Fibroblast of upper back skin (primary cell): ENCODE measurements at regions not wholly inside any gene's neighbourhood (a gene's known extent, or its start where the extent isn't known, plus 50 kb on each side); places are given as distances from the start of the nearest gene placed in this dataset.
A peak's percentile ranks its signal among the peaks of the same experiment; 100 is the strongest.
"Not testable (repeated sequence)": the region's sequence is repeated elsewhere in the genome, so short reads cannot be mapped to it uniquely, and the experiment has no call there.

Source experiments
- DNase-seq: peaks from one replicate; pipeline ENCODE4 v3.0.0-alpha.2; 2013

DNA sequence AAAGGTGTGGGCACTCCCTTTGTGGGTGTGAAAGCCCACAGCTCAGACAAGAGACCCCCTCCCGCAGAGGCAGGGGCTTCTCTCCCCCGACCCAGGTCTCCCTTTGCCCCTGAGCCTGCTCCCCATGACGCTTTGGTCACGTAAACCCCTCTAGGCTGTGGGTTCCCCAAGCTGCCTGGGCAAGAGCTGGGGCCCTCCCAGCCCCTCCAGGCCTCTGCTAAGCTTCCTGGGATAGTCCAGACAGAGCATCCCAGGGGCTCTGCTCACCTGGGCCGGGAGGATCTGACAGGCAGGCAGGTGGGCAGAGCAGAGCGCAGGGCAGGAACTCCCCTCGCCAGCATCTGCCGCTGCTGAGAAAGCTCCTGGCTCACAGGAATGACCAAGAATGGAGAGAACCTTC, 177.3 kb downstream of the BANP start:
- no peak for DNase-seq

DNA sequence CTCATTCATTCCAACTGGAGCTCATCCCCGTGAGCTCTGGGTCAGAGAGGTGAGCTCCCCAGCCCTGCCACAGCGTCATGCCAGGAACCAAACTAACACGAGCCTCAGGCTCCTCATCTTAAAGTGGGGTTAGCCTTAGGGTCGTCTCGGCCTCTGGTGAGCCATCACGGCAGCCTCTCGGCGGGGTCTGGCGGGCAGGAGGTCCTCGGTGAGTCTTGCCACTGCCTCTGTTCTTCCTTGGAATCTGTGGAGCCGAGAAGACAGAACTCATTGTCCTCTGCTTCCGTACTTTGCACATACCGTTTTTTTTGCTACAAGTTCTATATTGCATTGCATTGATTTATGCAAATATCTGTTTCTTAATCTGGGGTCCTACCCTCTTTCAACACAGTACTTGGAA, 177.9 kb downstream of the BANP start:
- not testable (repeated sequence) for DNase-seq

DNA sequence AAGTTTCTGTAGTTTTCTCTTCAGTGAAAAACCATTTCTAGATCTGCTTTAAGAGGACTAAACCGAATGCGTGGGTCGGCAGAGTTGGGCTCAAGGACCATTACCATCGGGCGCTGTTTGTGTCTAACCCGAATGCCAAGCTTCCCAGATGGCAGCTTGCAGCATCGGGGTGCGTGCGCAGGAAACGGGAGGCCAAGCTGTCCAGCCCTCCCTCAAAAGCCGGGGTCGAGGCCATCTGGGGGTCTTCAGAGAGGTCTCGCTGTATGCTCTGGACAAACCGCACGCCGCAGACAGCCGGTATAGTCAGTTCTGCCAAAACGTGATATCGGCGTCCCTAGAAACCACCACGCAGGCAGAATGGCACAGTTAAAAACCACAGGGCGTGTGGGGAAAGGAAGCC, 178.8 kb downstream of the BANP start:
- no peak for DNase-seq

DNA sequence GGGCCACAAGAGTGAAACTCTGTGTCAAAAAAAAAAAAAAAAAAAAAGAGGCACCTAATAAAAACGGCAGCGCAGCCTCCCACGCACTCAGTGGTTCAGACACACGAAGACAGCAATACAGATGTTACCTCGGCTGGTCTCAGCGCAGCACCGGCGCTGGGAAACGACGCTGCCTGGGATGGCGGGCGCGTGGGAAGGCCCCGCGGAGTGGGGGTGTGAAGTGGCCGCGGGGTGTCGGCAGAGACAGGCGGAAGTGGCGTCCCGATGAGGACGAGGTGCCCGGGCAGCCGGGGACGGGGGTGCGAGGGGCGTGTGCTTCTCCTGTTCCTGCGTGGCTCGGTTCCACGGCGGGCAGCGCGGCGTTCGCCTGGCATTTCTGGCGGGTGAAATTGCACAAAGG, 179.4 kb downstream of the BANP start:
- DNase-seq, result no peak

DNA sequence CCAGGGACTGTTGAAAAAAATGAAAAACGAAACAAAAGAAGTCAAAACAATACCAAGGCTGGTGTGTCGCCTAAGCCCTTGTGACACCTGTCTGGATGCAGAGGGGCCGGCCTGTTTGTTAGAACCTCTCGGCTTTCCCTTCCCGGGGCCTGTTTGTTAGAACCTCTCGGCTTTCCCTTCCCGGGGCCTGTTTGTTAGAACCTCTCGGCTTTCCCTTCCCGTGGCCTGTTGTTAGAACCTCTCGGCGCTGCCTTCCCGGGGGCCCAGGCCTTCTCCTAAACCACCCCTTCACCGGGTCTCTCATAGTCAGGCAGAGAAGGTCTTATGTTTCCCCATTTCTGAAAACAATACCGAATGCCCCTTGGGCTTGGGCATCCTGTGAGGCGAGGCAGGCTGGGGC, 180.0 kb downstream of the BANP start:
- DNase-seq, result no peak

DNA sequence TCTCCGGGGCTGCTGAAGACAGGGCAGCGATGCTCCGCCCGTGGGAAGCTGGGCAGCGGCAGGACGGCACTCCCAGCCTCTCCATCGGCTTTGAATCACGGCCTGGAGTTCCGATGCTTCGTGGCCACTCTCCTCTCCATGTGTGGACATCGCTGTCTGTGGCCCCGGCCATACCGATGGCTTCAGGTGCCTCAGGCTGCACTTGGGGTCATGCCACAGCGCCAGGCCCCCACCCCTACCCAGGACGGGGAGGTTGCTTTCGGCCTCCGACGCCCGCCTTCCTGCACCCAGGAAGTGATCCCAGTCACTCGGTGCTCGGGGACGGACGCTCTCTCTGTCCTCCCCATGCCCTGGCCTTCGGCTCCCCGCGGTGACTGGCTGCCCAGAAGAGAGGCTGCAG, 180.7 kb downstream of the BANP start:
- no peak for DNase-seq

DNA sequence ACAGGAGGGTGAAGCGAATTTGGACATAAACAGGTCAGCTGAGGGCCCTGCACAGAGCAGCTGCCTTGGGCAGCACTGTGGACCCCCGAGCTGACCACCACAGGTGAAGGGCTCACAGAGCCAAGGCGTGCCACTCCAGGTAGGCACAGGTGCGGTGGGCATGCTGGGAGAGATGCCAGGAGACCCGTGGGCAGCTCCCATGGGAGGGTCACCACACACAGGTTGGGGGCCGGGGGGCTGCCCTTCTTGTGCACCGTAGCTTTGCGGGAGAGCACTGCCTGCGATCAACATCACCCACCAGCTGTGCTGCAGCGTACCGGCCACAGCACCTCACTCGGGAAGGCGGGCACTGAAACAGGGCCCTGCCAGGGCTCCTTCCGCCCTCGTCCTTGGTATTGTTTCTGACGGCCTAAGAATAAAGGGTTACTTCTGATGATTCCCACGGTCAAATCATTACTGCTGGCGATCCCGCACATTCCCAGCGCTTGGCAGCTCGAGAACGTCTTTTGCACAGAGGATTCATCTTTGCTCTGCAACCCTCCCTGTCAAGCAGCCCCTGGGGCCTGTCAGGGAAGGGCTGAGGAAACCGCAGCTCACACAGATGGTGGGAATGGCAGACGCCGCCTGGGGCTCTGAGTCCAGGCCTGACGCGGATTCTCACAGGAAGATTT, 181.7 kb downstream of the BANP start:
- DNase-seq, result peak; percentile 18

DNA sequence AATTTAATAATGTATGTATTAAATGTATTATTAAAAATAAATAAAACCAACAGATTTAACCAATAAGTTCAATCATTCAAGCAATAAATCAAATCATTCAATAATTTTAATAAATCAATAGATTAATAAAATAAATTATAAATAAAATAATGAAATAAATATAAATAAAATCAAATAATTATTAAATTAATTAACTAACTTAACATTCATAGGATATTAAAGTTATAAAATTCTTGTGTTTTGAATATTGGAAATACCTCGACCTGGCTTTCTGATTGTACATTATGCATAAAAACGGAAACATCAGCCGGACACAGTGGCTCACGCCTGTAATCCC, 182.2 kb downstream of the BANP start:
- DNase-seq, result no peak

DNA sequence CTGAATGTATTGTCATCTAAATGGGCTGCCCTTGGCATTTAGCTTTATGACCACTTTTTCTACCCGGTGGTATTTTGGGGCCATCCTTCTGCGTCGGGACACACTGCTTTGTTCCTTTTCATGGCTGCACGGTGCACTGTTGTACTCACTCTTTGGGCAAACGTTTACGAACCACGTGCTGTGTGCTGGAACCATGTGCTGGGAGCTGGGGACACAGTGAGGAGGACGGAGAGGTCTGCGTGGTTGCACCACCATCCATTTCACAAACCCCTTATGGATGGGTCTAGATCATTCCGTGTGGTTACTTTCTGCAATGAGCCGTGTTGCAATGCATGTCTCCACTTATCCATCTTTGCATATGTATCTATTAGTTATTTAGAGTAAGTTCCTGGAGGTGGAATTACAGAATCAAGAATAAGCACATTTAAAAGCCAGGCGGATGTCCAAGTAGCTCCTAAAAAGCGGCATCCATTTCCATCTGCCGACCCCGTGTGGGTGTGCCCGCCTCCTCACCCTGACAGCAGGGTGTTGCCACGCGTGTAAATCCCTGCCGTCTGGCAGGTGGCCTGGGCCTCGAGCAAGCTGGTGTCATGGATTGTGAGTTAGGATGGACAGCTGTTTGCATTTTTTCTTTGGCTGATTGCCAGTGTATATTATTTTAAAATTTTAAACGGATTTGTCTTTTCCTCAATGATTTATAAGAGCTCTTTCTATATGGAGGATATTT, 183.1 kb downstream of the BANP start:
- DNase-seq, result not testable (repeated sequence)

DNA sequence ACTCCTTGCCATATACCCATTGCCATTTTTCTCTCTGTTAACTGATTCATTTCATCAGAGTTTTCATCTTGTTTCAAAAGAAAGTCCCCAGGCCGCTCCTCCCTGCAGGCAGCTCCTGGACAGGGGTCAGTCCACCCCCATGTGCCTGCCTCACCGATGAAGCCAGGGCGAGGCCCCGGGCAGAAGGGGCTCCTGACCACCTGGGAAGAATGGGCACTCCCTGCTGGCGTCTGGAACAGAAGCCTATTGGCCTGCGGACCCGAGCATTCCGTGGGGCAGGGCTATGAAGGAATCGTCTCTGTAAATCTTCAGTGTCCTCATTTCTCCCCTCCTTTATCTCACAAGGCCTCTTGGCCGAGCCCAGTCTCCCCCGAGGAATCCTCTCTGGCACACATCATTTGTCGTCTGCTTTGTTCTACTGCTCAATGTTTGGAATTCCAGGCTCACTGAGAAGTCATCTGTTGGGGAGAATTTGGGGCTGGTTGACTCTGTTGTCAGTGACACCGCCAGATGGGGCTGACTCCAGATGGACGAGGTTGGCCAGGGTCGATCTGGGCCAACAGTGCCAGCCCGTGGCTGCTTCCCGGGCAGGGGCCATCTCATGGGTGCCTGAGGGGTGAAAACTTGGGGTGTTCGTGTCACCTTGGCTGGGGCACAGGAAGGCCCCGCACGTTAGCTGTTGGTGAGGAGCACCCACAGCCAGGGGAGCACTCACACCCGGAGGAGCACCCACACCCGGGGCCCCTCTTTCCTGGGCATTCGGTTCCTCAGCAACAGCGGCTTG, 183.9 kb downstream of the BANP start:
- not testable (repeated sequence) for DNase-seq

DNA sequence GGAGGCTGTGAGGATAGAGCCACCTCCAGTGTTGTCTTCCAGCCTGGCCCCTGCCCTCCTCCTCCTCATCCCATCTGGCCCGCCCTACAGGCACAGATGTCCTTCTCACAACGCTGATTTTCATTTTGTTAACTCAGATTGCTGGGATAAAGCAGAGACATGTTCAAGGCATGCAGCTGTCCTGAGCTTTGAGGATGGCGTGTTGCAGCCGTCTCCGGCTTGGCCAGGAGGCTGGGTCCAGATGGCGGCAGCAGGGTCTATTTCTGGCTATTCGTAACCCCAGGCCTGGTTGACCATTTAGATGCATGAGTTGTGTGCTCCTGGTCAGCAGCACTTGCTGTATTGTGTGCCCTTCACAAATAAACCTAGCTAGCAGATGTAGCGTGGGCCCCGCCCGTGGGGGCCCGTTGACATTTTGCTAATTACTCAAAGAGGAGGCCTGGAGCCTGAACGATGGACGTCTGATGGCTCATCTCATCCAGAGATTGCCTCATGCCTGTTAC, 185.0 kb downstream of the BANP start:
- not testable (repeated sequence) for DNase-seq

DNA sequence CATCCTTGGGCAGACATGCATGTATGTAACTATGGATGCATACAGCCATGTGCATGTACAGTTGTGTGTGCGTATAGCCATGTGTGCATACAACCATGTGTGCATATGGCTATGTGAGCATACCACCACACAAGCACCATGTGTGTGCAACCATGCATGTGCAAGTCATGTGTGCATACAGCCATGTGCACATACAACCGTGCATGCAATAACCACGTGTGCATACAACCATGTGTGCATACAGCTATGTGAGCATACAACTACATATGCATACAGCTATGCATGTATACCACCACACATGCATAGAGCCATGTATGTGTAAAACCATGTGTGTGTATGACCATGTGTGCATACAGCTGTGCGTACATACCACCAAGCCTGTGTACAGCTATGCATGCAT, 185.7 kb downstream of the BANP start:
- DNase-seq, result not testable (repeated sequence)

DNA sequence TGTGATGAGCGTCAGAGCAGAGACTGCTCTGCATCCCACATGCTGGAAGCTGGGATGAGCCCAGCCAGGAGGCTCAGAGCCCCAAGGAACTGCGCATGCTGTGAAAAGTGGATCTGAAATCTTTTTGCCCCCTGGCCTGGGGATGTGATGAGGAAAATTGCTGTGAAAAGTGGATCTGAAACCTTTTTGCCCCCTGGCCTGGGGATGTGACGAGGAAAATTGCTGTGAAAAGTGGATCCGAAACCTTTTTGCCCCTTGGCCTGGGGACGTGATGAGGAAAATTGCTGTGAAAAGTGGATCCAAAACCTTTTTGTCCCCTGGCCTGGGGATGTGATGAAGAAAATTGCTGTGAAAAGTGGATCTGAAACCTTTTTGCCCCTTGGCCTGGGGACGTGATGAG, 187.9 kb downstream of the BANP start:
- not testable (repeated sequence) for DNase-seq

DNA sequence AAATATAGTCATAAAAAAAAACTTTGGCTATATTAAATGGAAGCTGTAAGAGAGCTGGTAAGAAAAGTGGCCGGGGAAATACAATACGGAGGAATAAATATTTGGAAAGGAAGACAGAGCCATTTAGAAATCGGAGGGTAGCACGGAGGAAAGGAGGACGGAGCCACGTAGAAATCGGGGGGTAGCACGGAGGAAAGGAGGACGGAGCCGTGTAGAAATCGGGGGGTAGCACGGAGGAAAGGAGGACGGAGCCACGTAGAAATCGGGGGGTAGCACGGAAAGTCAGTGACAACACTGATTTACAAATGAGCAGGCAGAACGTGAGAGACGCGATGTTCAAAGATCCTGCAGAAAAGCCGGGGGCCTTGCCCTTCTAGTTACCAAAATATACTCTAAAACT, 189.0 kb downstream of the BANP start:
- DNase-seq, result not testable (repeated sequence)

DNA sequence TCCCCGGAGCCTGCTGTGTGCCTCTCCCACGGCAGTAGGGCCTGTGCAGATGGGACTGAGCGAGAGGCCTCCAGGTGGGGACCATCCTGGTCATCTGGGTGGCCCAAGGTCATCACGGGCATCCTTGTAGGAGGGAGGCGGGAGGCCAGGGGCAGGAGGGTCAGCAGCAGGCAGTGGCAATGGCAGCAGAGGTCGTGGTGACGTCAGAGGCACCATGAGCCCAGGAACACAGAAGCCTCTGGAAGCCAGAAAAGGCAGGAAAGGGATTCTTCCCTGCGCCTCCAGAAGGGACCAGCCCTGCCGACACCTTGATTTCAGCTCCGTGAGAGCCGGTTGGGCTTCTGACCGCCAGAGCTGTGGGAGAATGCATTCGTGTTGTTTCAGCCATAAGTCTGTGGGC, 190.3 kb downstream of the BANP start:
- DNase-seq, result no peak

DNA sequence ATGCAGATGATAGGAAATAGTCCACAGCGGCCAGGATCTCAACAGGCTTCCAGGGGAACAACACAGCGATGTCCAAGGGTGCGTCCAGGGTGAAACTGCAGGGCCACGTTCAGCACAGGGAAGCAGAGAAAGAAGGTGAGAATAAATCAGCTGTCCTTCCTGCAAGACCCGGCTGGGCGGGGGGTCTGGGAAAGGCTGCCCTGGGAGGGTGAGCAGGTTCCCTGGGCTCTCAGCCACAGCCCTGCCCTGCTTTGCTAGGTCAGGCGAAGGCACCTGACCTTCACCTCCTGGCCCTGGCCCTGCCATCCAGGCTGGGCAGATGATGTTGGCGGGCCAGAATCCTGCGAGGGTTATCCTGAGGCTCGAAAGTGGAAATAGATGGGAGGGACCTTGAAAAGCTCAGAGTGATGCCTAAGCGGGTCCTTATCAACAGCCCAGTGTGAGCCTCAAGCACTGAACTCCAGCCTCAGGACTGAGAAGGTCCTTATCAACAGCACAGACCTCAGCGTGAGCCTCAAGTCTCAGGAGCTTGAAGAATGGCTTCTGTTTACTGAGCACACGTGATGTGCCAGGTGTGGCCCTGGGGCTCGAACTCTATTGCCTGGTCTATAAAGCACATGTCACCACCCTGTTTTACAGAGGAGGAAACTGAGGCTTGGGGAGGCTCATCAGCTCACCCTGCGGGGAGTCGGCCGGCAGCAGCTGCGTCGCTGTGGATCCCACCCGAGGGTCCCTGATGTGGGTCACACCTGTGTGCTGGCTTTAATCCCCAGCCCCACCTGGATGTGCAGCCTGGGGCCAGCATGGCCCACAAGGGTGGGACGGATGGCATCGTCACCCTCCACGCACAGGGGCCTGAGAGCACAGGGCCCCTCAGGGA, 191.1 kb downstream of the BANP start:
- not testable (repeated sequence) for DNase-seq

DNA sequence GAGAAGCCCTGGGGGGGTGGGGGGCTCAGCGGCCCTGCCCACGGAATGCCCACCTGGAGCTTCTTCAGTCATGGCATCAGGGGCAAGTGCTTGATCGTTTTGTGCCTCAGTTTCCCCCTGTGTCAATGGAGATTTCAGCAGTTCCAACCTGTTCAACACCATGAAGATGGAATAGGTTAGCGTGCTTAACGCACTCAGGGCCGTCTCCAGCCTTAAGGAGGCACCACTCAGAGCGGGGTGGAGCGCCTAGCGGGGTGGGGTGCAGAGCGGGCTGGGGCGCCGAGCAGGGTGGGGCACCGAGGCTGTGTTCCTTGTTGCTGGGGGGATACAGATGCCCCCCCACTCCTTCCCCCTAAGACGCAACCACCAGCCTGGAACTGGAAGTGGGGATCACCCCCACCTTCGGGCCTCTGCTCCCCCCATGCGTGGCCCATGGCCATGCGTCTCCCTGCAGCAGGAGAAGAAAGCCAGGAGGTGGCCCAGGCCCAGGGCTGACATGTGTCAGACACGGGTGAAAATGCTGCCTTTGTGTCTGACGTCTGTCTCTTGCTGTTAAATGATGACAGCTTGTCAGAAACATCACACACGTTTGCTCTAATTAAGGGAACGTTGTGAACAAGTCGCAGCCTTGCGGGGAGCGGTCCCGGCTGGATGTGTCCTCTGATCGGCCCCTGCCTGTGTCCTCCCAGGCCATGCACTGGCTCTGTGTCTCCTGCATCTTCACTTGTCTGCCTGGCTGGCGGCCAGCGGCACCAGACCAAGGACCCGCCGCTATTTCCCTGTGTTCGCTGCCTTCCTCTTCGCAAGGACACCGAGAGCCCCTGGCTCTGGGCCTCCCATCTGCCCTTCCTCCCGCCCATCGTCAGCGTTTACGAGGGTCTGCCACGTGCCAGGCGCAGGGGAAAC, 192.1 kb downstream of the BANP start:
- DNase-seq, result not testable (repeated sequence)

DNA sequence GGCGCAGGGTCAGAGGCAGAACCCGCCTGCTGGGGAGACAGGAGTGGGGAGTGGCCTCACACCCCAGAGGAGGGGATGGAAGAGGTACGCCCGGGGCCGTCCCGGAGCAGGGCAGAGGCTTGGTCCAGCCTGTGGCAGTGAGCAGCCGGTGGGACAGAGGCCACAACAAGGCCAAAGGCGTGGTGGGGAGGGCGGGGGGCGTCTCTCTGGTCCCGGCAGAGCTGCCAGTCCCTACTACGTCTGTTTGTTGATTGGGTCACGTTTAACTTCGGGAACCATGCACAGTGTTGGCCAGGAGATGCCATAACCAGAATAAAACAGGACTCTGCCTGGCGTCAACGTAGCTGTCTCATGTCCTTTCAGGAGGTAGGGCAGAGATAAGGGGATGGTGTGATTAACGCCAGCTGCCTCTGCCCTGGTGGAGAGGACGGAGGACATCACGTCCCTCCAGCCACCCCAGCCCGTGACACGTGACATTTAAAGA, 192.8 kb downstream of the BANP start:
- no peak for DNase-seq

DNA sequence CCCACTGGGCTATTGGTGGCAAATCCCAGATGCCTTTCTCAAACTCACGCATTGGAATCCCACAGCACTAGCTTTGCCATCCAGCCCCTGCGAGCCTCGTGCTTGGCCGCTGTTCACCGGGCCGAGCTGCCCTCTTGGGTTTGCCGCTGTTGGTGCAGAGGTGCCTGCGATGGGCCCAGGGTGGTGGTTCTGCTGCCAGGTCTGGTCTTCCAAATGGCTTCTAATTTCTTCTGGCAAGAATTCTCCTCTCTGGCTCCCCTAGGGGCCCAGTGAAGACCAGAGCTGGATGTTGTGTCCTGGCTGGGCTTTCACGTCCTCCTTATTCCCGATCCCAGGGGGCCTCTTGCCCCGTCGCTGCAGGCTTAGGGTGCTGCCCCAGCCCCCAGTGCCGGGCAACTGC, 194.1 kb downstream of the BANP start:
- DNase-seq, result not testable (repeated sequence)

DNA sequence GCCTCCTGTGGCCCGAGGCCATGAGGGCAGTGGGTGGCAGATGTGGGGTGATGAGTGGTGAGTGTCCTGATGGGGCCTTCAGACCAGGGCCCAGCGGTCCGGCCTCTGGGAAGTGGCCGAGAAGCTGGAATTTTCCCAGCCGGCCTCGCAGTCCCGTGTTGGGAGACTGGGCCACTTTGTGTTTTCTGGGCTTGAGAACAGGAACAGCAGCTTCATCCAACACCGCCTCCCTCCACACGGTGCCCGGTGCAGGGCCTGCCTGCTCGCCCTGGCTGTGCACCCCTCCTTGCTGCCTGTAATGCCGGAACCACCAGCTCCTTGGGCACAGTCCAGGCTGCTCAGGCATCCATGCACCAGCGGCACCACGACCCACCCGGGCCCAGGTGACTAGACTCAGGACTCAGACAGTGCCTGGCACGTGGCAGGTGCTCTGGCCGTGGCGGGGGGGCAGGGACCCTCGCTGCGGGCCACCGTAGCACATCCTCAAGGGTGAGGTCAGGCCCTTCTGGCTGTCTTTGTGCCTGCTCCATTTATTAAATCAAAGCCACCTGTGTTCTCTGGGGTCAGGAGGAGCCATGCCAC, 194.7 kb downstream of the BANP start:
- DNase-seq, result not testable (repeated sequence)

DNA sequence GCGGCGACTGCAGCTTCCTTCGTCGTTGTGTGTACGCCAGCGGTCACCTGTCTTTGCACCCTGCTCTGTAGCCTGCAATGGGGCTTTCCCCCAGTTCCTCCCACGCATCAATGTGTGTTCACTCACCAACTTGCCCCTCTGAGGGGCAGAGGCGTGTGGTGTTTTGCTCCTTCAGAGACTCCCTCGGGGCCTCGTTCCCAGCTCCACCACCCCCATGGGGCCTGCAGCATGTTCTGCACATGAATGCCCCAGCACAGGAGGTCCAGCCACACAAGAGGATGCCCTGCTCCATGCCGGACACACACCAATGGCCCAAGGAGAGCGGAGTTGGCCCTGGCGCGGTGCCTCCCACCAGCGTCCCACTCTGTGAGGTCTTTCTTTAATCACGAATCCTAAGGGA, 196.8 kb downstream of the BANP start:
- not testable (repeated sequence) for DNase-seq
